NB4 (cell line): ENCODE measurements at regions not wholly inside any gene's neighbourhood (a gene's known extent, or its start where the extent isn't known, plus 50 kb on each side); places are given as distances from the start of the nearest gene placed in this dataset.

ENCODE experiments used
- CTCF ChIP-seq: IDR thresholded peaks from one replicate; pipeline ENCODE4 v1.5.1; 2012; ENCODE audit warnings: low read depth, low read length
- MAX ChIP-seq: IDR thresholded peaks from 2 replicates; pipeline ENCODE4 v1.6.1; 2011; ENCODE audit warnings: low read depth, low read length
- MYC ChIP-seq: IDR thresholded peaks from 2 replicates; pipeline ENCODE4 v1.6.1; 2011; ENCODE audit warnings: low read depth, low read length
- POLR2A ChIP-seq: IDR thresholded peaks from 2 replicates; pipeline ENCODE4 v1.6.1; 2011; ENCODE audit warnings: mild to moderate bottlenecking; ENCODE audit not compliant: insufficient read length; ENCODE audit errors: extremely low read depth

GRCh38 chr6:30799210-30799609 is 54.9 kb upstream of the IER3 start:
- TF ChIP-seq POLR2A (no peak), CTCF (no peak), MAX (no peak), MYC (no peak)
